SIG-M5 treated with dmso at 0.1 percent for 504 hours (cell line): ENCODE measurements at regions not wholly inside any gene's neighbourhood (a gene's known extent, or its start where the extent isn't known, plus 50 kb on each side); places are given as distances from the start of the nearest gene placed in this dataset.

Experiments
- DNase-seq: peaks from one replicate; lab custom pipeline; 2025; ENCODE audit not compliant: unreplicated experiment; lab: John Stamatoyannopoulos, UW

DNA sequence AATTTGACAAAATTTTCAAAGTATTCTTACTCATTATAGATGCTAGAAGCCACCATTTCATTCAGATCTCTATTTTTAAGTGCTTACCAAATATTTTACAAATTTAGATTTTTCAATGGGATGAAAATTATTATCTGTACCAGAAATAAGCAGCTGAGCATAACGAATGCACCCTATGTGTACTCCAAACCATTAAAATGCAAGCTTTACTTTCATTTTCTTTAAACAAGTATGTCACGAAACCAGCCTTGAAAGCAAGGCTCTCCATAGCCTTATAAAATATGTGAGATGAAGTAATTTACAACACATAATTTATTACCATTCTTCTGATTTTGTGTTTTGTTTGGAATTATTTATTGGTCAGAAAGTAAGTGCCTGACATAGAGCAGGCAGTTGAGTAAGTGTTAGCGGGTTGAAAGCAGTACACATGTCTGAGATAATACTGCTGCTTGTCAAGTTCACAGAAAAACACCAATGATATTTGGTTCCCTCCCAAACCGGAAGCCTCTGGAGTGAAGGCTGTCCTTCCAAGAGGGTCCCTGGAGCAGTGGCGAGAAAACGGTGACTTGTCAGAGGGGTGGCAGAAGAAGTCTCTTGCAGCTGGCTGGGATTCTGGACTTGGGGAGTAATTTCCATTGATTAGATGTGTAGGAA is 322.7 kb upstream of the PFKP start:
- no peak for DNase-seq

DNA sequence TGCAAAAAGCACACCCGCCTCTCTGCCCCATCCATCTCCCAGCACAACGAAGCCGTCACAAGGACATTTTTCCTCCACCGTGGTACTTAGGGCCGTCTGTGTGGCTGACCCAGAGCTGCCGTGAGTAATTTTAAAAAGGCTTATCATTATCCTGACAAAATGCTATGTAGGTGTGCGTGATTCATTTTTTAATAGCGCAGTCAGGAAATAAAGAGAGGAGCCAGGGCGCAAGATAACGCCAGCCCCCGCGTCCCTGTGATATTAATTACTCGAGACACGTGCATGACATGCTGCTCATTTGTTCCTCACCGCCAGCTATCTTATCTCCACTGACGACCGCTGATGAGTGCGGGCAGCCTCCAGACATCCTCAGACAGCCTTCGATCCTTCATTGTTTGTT is 332.7 kb upstream of the PFKP start:
- DNase-seq = no peak

- DNase-seq = no peak
Measured at GRCh38 chr10:2733278-2733963, 333.9 kb upstream of the PFKP start.

DNA sequence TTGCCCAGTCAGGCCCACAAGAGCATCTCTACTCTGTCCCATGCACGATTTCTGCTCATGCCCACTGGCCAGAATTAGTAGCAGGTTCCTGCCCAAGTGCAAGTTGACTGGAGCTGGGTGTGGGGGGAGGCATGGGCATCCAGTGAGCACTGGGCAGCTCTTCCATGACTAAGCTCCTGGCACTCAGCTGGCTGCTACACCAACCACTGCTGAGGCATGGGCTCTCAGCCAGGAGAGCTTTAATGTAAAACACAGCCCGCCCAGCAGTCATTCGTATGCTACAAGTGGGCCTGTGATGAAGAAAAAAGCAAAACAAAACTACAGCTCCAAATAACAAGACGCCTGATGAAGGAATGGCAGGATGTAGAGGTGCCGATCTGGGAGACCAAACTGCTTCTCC is 335.4 kb upstream of the PFKP start:
- DNase-seq = no peak

- DNase-seq = no peak
Measured at GRCh38 chr10:2729197-2729596, 338.2 kb upstream of the PFKP start.

GRCh38 chr10:2728087-2728486 is 339.3 kb upstream of the PFKP start:
- no peak for DNase-seq

- DNase-seq = no peak
Measured at GRCh38 chr10:2716596-2716995, 350.8 kb upstream of the PFKP start.

- no peak for DNase-seq
Measured at GRCh38 chr10:2714597-2714996, 352.8 kb upstream of the PFKP start.

GRCh38 chr10:2703953-2704352 is 363.4 kb upstream of the PFKP start:
- DNase-seq = no peak

DNA sequence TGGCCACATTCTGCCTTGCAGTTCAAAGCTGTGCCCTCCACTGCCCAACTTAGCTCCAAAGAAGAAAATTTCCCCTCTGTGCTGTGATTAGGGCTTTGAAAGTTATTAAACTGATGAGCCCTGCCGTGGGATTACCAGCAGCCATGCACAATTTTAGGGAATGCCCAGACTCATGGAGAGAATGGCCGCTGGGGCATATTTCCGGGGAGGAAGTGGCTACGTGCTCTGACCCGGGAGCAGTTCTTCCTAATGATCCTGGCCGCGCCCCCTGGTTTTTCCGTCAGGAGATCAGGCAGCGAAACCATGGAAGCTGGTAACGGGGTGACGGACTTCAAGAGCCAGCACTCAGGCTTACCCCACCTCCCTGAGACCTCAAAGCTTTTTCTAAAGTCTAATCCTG is 365.5 kb upstream of the PFKP start:
- DNase-seq = no peak

- DNase-seq = no peak
Measured at GRCh38 chr10:2700626-2701305, 366.6 kb upstream of the PFKP start.

DNA sequence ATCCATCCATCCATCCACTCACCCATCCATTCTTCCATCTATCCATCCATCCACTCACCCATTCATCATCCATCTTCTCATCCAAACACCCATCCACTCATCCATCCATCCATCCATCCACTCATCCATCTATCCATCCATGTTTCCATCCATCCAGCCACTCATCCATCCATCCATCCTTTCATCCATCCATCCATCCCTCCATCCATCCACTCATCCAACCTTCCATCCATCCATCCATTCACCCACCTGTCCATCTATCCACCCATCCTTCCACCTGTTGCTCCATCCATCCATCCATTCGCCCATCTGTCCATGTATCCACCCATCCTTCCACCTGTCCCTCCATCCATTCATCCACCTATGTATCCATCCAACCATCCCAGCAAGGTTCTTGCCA is 378.4 kb upstream of the PFKP start:
- DNase-seq = no peak

- no peak for DNase-seq
Measured at GRCh38 chr10:2686691-2687090, 380.7 kb upstream of the PFKP start.

DNA sequence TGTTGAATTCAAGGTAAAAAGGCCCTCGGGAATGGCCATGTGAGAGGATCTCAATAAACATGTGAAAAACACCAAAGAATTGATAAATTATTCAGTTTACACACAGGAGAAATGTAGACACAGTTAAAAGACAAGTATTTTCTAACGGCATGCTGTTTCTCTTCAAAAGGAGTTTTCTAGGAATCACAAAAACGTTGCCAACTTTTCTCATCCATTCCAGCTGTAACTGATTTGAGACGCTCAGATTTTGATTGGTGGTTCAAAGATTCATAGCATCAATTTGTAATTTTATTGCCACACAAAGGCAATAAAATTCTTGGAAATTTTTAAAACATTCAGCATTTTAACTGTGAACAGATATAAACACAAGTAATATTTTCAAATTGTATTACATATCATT is 384.9 kb upstream of the PFKP start:
- DNase-seq = no peak

- DNase-seq = no peak
Measured at GRCh38 chr10:2681891-2682290, 385.5 kb upstream of the PFKP start.

GRCh38 chr10:2680821-2681220 is 386.5 kb upstream of the PFKP start:
- no peak for DNase-seq

DNA sequence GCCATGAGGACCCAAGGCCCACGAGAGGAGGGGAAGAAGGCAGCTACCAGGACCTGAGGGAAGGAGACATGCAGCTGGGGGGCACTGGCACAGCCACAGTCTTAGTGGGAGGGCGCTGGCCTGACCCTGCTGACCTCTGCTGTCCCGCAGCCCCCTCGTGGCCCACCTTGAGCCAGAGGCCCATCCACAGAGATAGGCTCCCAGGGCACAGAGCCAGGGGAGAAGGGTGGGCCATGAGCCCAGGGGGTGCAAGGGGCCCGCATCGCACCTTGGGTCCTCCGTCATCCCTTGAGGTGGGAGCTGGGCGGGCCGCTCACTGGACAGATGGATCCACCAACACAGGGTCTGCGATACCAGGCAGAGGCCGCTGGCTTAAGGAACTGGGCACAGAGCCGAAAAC is 387.7 kb upstream of the PFKP start:
- no peak for DNase-seq

GRCh38 chr10:2676455-2676854 is 390.9 kb upstream of the PFKP start:
- no peak for DNase-seq

DNA sequence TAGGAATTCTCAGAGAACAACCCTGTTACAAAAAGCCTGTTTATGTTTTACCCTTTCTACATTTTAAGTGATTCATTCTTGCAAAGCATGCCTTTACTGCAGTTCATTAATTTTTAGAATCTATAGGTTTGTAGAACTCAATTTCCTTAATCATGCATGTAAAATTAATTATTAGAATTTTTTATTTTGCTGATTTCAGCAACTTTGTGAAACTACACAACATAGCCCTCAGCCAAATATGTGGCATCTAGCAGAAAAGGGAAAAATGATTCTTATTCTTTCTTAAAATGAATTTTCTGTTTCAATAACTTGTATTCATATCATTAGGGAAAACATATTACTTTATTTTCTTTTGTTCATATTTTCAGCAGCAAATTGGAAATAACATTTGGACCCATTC is 392.9 kb upstream of the PFKP start:
- no peak for DNase-seq

DNA sequence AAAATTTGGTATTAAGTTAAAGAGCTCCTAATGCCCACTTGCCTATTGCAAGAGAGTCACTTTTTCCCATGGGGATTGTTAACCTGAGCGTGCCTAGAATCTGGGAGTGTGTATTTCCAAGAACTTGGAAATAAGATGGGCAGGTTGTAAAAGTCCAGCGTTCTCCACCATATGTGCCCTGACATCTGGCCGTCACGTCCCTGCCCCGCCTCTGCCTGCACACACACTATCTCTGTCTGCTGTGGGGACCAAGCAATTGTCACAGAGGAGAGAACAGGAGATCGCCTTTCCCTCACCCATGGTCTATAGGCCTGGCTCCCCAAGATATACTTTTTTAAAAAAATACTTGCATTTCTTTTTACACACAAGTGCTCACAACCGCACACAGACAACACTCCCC is 396.5 kb upstream of the PFKP start:
- DNase-seq = no peak

DNA sequence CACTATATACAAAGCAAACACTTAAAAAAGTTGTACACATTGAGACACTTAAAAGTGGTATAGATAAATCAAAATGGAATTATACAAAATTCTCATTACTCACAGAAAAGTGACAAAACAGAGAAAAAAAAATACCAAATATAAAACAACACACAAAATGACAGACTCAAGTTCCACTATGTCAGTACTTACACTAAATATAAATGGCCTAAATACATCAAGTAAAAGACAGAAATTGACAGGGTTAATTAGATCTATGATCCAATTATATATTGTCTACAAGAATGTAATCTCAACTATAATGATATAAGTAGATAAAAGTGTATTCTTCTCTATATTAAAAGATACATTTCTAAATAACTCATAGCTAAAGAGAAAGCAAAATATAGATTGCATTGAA is 401.6 kb upstream of the PFKP start:
- DNase-seq = no peak

DNA sequence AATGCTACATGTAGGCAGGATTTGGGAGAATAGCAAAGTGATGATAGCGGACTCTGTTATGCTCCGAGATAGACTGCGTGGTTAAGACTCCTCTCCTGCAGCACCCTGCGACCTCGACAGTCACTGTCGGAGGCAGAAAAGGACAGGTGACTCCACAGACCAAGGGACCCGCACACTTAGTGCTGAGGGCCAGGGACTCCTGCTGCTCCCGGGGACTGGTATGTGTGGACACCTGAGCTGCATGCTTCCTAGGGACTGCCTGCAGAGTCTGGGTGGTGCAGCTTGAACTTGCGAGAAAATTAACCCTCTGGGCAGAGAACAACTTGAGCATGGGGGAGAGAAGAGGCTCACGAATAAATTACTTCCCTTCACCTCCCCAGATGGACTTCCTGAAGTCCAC is 407.1 kb upstream of the PFKP start:
- no peak for DNase-seq
